Type B pancreatic cell (in vitro differentiated cells): ENCODE measurements at regions not wholly inside any gene's neighbourhood (a gene's known extent, or its start where the extent isn't known, plus 50 kb on each side); places are given as distances from the start of the nearest gene placed in this dataset.

Source experiments
- DNase-seq: peaks from one replicate; pipeline ENCODE4 v3.0.0; 2021; ENCODE audit warnings: mixed read lengths; ENCODE audit not compliant: unreplicated experiment; ENCODE audit errors: extremely low spot score
- H3K27ac Mint-ChIP-seq: 2 replicates; pipeline ENCODE4 v1.8.0; 2021; ENCODE audit warnings: mild to moderate bottlenecking, mixed read lengths
- H3K27me3 Mint-ChIP-seq: 2 replicates; pipeline ENCODE4 v1.8.0; 2021; ENCODE audit warnings: mixed read lengths
- H3K36me3 Mint-ChIP-seq: 2 replicates; pipeline ENCODE4 v1.8.0; 2021; ENCODE audit warnings: mixed read lengths
- H3K4me1 Mint-ChIP-seq: one replicate; pipeline ENCODE4 v1.8.0; 2021; ENCODE audit warnings: mixed read lengths; ENCODE audit not compliant: unreplicated experiment
- H3K4me3 Mint-ChIP-seq: 2 replicates; pipeline ENCODE4 v1.8.0; 2021; ENCODE audit warnings: mild to moderate bottlenecking, mixed read lengths
- H3K9me3 Mint-ChIP-seq: 2 replicates; pipeline ENCODE4 v1.8.0; 2021; ENCODE audit warnings: mixed read lengths
- CTCF ChIP-seq: fragments of 200-600 bp; sonication (generic); conservative IDR thresholded peaks from 2 replicates; pipeline ENCODE4 v1.5.0; 2021; ENCODE audit warnings: antibody characterized with exemption, mild to moderate bottlenecking

- peaks cover 4% of the 10 kb centered on the region for H3K4me1 Mint-ChIP-seq
- peaks cover 6% of the 10 kb centered on the region for H3K9me3 Mint-ChIP-seq
- no peak for TF ChIP-seq CTCF
- no peaks in the 10 kb centered on the region for H3K27me3 Mint-ChIP-seq
- no peak overlapping the region for H3K4me3 Mint-ChIP-seq
- H3K27ac Mint-ChIP-seq = no peak overlapping the region
- DNase-seq = no peak
- H3K36me3 Mint-ChIP-seq = no peaks in the 10 kb centered on the region
Observed at GRCh38 chr6:130754786-130755367, 72.3 kb upstream of the SMLR1 start.

- Mint-ChIP-seq H3K36me3 (no peaks in the 10 kb centered on the region), H3K4me3 (no peak overlapping the region), H3K9me3 (peaks cover 6% of the 10 kb centered on the region), H3K4me1 (peaks cover 4% of the 10 kb centered on the region), H3K27ac (no peak overlapping the region), H3K27me3 (no peaks in the 10 kb centered on the region)
- DNase-seq = no peak
- no peak for TF ChIP-seq CTCF
Observed at GRCh38 chr6:130755368-130756034, 71.7 kb upstream of the SMLR1 start.

GRCh38 chr6:130756824-130757223 lies 70.4 kb upstream of the SMLR1 start:
- H3K9me3 Mint-ChIP-seq = peaks cover 6% of the 10 kb centered on the region
- H3K27me3 Mint-ChIP-seq = no peaks in the 10 kb centered on the region
- H3K4me3 Mint-ChIP-seq = no peak overlapping the region
- no peak for DNase-seq
- no peaks in the 10 kb centered on the region for H3K36me3 Mint-ChIP-seq
- H3K27ac Mint-ChIP-seq = no peak overlapping the region
- peaks cover 4% of the 10 kb centered on the region for H3K4me1 Mint-ChIP-seq
- no peak for TF ChIP-seq CTCF

- no peaks in the 10 kb centered on the region for H3K36me3 Mint-ChIP-seq
- no peak for DNase-seq
- no peaks in the 10 kb centered on the region for H3K27me3 Mint-ChIP-seq
- H3K4me1 Mint-ChIP-seq = peaks cover 4% of the 10 kb centered on the region
- TF ChIP-seq CTCF = no peak
- peaks cover 6% of the 10 kb centered on the region for H3K9me3 Mint-ChIP-seq
- no peak overlapping the region for H3K27ac Mint-ChIP-seq
- H3K4me3 Mint-ChIP-seq = no peak overlapping the region
Observed at GRCh38 chr6:130758813-130759212, 68.4 kb upstream of the SMLR1 start.

- H3K27me3 Mint-ChIP-seq = no peaks in the 10 kb centered on the region
- DNase-seq = no peak
- TF ChIP-seq CTCF = peak; percentile 68
- H3K36me3 Mint-ChIP-seq = no peaks in the 10 kb centered on the region
- peaks cover under 1% of the 10 kb centered on the region for H3K9me3 Mint-ChIP-seq
- no peak overlapping the region for H3K27ac Mint-ChIP-seq
- H3K4me3 Mint-ChIP-seq = no peak overlapping the region
- H3K4me1 Mint-ChIP-seq = peaks cover 4% of the 10 kb centered on the region
Observed at GRCh38 chr6:130760006-130760405, 67.2 kb upstream of the SMLR1 start.
